SHP77 treated with DMSO at 0.1 percent for 48 hours (cell line): ENCODE measurements at regions not wholly inside any gene's neighbourhood (a gene's known extent, or its start where the extent isn't known, plus 50 kb on each side); places are given as distances from the start of the nearest gene placed in this dataset.
"Not testable (repeated sequence)": the region's sequence is repeated elsewhere in the genome, so short reads cannot be mapped to it uniquely, and the experiment has no call there.

ENCODE experiments used
- DNase-seq: peaks from one replicate; lab custom pipeline; 2025; lab: John Stamatoyannopoulos, UW

DNA sequence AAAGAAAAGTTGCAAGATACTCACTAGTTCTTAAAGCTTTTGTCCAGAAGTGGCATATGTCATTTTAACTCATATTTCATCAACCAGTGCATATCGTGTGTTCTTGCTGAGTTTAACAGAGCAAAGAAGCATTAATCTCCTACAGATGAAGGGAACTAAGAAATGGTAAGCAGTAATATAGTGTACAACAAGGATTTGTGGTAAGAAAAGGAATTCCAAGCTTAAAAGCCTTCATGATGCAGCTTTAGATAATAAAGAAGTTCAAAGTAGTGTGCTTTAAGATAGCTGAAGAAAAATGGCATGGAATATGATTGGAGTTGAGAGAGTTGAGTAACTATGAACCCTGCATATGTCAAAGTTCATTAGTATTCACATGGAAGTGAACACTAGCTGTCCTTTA is 649.8 kb upstream of the FSHR start:
- DNase-seq: no peak

DNA sequence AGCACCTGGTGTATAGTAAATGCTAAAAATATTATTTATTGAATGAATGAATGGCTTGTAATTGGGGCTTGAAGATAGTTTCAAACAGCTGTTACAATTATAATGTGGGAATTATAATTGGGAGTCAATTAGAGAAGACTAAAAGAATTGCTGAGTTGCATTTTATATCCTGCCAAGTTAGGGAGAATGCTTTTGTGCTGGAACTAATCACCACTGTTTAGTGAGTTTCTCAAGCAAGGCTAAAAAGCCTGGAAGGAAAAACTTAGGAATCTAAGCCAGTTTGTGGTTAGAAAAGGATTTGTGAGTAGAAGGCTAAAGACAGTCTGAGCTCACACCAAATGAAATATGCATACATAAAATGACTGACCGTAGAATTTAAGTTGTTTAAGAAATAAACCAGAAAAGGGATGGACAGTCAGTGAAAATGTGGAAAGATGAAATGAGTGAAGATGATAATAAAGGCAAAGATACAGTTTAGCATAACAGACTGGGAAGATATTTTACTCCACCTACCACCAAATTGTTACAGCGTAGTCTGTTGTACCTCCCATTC is 647.7 kb upstream of the FSHR start:
- DNase-seq: no peak

DNA sequence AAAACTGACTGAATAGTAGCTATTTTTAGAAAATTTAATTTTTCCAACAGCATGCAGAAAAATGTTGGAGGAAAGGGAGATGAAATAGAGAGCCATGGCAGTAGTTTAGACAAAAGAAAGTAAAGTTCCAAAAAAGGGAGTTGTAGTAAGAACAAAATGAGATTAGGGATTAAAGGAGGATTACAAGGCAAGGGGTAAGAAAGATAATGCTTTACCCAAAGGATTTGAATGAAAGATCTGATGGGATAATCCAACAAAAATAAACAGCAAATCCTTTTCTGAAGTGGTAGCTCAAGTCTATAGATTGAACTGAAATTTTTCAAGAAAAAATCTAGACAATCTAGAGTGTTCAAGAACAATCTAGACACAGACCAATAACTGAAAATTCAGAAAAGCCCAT is 644.3 kb upstream of the FSHR start:
- no peak for DNase-seq

DNA sequence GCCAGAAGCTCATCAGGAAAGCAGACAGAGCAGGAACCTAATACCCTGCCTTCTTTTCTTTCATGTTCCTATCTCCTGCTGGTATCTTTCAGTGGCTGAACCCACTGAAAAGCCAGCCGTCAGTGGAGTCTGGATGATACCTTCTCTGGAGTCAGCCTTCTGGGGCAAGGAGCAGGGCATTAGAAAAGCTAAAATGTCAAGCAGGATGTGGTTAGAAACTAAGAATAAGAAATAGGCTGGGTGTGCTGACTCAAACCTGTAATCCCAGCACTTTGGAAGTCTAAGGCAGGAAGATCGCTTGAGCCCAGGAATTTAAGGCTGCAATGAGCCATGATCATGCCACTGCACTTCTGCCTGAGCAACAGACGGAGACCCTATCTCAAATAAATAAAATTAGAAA is 642.0 kb upstream of the FSHR start:
- no peak for DNase-seq

DNA sequence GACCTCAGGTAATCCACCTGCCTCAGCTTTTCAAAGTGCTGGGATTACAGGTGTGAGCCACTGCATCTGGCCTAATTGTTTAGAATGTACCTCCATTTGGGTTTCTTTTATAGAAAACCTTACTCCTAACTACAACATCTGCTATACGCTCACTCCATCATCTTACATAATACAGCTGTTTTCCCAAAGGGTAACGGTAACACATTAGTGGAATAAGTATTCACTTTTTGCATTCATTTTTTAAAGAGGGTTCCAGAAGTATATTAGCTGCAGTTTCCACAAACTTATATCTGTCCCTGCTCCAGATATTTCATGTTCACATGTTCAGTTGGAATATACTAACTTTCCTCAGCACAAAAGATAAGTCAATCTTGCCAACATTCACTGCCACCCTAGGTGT is 640.1 kb upstream of the FSHR start:
- DNase-seq: no peak

DNA sequence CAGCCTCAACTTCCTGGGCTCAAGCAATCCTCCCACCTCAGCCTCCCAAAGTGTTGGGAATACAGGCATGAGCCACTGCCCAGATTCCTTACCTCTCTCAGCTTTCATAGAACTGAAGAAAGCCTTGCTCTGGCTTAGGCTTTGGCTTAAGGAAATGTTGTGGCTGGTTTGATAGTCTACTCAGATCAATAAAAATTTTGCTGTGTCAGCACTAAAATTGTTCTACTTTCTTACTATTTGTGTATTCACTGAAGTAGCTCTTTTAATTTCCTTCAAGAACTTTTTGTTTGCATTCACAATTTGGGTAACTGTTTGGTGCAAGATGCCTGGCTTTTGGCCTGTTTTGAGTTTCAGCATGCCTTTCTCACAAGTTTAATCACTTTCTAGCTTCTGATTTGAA is 634.0 kb upstream of the FSHR start:
- DNase-seq: no peak

DNA sequence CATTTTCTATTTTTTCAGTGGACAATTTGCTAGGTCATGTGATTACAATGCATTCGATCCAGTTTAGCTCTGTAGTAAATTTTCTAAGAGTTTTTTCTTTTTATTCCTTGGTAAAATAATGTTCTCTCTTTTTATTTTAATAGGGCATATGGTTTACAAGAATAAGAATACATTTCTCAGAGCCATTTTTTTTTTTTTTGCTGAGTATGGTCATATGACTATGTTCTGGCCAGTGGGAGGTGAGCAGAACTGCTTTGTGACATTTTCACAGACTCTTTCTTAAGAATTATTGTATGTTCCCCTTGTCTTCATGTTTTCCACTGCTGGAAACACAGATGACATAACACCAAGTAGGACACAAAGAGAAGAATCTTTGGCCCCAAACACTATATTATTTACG is 626.6 kb upstream of the FSHR start:
- DNase-seq: no peak

DNA sequence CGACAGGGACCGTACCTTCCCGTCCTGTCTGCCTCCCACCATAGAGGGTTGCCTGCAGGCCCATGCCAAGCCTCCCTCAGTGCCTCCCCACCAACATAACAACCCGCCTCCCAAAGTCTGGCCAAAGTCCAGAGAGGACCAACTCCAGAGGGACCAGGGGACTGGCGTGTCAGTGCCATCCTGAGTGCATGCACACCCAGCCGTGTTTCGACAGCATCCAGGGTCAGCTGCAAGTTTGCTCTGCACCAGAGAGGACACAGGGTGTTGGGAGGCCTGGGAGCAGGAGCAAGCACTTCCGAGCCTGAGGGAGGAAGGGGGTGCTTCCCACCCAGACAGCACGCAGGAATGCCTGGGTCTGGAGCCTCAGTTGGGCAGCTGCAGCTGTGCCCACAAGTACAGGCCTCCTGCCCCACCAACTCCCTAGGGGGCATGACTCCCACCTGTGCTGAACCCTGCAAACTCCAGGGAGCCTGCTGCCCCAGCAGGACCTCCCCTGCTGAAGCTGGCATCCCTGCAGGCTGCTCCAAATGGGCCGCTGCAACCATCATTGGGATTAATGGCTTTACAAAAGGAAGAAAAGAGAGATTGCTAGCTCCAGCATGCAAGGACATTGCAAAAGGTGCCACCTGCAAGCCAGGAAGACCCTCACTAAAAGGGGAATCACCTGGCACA is 618.1 kb upstream of the FSHR start:
- DNase-seq: no peak

DNA sequence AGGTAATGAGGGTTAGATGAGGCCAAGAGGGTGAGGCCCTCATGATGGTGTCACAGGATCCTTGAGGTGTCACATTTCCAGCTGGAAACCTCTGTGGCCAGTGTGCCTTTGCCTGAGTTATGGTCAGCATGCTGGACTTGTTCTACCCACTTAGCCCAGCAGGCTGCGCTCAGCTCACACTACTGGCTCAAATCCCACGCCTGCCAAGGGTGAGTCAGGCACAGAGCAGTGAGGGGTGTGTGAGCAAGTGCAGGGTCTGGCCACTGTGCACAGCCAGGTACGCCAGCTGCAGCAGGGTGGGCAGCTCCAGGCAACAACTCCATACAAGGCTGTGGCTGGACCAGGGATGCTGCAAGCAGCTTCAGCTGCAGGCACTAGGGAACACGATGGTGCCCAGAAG is 616.6 kb upstream of the FSHR start:
- peak; percentile 23 for DNase-seq

DNA sequence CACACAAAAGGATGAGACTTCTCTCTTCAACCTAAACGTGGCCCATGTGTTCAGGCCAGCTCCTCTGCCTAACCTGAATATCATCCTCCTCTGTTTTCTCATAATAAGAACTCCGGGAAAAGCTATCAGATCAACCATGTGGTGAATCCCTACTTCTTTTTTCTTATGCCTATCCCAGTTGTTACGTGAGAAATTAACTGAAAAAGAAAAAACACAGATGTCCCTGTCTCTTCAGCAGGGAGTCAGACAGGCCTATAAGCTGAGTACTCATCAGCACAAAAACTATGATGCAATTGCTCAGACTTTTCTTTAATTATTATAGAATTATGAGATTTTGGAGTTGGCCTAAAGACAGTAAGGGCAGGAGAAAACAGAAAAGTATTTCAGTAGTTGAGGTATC is 613.0 kb upstream of the FSHR start:
- DNase-seq: no peak

DNA sequence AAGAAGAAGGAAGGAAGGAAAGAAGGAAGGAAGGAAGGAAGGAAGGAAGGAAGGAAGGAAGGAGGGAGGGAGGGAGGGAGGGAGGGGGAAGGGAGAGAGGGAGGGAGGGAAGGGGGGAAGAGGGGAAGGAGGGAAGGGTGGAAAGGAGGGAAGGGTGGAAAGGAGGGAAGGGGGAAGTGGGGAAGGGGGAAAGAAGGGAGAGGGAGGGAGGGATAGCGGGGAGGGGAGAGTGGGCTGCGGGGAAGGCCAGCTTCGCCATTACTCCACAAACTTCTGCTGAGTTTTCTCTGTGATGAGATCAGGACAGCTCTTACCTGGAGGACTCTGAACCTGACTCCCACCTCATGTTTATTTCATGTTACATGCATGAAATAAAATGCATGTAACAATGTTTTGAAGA is 601.5 kb upstream of the FSHR start:
- no peak for DNase-seq

DNA sequence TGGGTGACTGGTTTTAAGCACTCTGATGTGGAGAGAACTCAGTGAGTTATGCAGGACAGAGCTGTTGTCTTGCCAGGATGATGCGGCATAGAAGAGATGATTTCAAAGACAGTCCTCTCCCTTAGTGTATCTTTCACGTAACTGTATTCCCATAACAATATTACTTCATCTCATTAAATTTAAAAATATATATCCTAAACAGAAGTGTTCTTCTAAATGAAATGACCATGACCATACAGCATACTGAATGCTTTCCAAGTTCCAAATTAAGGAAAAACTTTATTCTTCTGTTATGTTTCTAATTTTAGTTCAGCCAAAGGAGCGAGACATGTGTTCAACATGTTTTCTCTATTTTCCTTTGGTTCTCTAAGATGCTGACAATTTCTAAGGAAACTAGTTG is 600.1 kb upstream of the FSHR start:
- DNase-seq: no peak

DNA sequence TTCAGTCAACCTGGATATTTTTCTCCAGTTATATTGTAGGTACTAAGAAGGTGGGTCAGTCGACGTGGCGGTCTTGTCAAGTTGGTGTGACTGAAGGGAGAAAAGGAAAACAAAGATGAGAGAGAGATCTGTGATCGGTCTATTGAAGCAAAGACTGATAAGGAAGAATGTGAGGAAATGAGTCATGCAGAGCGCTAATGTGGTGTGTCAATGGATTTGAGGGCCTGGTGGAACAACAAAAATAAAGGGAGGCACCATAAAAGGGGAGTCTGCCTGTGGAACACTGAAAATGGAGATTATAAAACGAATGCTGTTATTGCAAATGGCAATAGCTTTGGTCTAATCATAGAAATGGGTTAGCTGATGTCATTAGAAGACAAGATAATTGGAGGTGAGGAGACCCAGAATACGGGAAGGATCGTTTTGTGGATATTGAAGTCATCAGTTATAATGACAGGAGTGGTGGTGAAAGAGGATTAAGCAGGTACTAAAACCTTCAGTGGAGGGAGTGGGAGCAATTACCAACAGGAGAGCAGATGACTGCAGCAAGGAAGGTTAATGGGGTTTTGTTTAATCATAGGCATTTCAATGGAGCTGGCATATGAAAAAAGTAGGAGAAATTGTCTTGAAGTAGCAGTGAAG is 599.1 kb upstream of the FSHR start:
- DNase-seq: no peak

DNA sequence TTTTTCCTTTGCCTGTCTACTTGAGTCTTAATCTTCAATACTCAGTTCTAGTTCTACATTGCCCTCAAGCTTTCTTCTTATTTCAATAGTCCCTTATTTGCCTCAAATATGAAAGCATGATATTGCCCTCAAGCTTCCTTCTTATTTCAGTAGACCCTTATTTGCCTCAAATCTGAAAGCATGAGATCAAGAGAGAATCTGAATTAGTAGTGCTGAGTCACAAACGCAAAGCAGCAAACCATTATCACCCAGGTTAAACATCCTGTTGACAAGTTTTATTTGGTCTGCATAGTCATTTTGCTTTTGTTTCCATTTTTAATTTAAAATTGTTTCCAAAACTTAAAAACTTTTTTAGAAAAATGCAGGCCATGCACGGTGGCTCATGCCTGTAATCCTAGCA is 583.3 kb upstream of the FSHR start:
- no peak for DNase-seq

DNA sequence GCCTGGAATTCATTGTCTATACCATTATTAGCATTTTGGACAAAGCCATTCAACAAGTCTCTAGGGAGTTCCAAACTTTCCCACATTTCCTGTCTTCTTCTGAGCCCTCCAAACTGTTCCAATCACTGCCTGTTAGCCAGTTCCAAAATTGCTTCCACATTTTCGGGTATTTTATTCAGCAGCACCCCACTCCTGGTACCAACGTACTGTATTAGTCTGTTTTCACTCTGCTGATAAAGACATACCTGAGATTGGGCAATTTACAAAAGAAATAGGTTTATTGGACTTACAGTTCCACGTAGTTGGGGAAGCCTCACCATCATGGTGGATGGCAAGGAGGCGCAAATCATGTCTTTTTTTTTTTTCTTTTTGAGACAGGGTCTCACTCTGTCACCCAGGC is 578.6 kb upstream of the FSHR start:
- DNase-seq: not testable (repeated sequence)

DNA sequence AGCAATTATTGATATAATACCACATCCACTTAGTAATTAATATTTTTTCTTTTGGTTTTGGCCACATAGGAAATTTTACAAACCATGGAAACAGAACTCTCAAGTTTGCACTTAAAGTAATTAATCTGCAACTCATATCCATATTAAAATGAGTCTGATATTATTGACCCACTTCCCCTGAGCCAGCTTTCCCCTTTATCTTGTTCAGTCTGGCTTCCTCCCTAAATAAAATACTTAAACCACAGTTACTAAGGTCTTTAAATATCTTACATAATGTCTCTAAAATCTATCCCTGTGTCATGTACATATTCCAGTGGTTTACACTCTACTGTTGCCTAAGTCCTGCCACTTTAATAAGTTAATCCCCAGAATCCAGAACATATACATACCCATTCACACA is 564.9 kb upstream of the FSHR start:
- no peak for DNase-seq

DNA sequence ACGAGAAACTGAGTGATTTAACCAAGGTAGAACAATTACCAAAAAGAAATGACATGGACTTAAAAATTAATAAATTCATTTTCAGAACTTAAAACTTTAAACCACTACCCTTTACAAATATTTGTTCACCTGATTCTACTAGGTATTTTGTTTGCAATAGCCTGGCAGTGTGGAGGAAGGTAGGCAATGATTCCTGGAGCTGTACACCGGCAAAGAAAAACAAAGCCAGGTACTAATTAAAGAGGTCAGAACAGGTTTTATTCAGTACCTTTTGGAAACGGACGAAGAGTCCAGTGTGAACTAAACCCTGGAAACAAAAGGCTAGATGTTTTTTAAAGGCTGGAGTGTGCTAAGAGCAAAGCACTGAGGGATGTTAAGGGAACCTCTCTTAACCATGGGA is 561.3 kb upstream of the FSHR start:
- no peak for DNase-seq

DNA sequence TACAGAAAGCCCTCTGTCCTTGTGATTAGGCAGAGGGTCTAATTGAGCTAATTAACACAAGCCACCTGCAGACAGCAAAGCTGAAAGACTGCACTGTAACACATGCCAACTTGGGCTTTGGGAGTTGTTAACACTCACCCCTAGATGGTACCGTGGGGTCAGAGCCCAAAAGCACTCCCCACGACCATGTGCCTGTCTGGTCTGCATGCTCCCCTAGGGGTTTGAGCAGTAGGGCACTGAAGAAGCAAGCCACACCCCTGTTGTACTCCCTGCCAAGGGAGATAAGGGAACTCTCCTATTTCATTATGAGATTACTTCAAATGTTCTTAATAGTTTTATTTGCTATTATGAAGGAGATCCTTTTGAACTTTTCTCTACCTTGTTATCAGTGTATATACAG is 560.1 kb upstream of the FSHR start:
- no peak for DNase-seq

DNA sequence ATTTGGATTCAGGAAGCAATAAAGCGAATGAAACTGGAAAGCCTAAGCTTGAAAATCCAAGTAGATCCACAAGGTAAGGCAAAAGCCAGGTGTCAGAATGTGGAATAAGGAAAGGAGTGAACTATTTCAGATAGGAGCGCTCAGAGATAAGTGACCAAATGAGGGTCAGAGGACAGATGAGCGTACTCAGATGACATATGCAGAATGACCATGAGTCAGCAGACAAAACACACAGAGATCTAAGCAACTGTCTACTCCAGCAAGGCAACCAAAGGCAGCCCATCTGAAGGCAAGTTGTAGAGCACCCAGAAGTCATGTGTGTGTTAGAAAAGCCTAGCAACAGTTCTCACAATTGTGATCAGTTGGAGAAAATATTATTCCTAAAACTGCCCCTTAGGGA is 548.4 kb upstream of the FSHR start:
- no peak for DNase-seq

DNA sequence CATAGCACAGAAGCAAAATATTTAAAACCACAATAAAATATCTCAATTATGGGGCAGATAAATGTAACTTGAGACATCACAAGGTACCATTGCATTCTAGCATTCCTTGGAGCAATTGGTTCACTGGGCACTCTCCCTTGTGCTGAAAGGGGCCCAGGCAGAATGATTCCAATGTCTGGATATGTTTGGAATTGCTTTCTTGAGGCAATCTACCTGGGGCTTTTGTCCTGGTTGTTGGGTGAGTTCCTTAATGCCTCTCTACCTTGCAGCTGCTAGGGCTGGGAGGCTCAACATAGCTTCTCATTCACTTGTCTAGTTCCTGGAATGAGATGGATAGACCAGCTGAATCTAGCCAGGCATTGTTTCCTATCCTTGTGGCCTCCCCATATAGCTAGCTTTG is 539.6 kb upstream of the FSHR start:
- no peak for DNase-seq

DNA sequence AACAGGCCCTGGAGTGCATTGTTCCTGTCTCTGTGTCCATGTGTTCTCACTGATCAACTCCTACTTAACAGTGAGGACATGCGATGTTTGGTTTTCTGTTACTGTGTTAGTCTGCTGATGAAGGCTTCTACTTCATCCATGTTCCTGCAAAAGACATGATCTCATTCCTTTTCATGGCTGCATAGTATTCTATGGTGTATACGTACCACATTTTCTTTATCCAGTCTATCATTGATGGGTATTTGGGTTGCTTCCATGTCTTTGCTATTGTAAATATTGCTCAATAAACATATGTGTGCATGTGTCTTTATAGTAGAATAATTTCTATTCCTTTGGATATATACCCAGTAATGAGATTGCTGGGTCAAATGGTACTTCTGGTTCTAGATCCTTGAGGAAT is 537.7 kb upstream of the FSHR start:
- not testable (repeated sequence) for DNase-seq

DNA sequence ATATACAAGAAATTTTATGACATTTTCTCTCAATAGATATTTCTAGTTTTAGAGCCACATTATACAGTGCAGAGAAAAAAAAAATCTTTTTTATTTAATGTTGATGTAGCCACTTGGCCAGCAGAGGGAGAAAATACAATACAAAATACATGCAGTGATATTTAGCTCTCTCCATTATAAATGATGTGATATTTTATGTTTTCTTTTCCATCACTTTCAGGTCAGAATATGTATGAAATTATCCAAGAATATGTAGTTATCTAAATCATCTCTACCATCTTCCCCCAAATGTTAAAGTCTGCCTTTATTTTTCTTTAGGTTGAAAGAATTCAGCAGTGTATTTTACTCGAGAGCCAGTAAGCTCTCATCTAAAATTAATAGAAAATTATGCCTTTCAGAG is 533.6 kb upstream of the FSHR start:
- no peak for DNase-seq

DNA sequence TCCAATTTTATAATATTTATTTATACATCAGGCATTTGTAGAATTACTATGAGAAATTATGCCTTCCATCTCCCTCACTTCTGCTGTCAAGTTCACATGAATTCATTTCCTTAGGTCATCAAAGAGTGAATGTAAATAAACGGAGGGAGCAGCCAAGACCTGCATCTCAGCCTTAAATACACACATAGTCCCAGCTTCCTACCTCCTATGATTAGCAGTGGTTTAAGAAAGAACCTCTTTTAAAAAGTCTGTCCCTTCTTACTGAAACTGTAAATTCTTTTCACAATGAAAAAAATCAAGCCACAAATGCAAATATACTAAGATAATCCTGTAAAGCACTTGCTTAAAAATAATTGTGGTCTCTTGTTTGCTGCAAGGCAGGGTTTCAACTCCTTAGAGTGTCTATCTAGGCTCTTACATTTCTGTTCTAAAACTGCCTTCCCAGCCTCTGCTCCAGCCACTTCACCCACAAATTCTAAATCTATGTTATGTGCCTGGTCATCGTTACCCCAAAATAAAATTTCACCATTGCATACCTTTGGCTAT is 532.7 kb upstream of the FSHR start:
- DNase-seq: no peak

DNA sequence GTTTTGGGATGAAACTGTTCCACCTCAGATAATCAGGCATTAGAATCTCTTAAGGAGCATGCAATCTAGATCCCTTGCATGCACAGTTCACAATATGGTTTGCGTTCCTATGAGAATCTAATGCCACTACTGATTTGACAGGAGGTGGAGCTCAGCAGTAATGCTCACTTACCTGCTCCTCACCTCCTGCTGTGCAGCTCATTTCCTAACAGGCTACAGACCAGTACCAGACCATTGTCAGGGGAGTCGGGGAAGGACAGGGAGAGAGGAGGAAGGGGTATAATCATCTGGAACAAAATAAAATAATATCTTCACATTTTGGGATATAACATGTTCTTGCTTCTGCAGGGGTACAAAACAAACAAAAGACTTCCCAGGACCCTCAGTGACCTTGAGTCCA is 532.0 kb upstream of the FSHR start:
- no peak for DNase-seq
